Neural progenitor cell (in vitro differentiated cells): ENCODE measurements at regions not wholly inside any gene's neighbourhood (a gene's known extent, or its start where the extent isn't known, plus 50 kb on each side); places are given as distances from the start of the nearest gene placed in this dataset.

ENCODE experiments used
- DNase-seq: peaks from one replicate; pipeline ENCODE4 v3.0.0-alpha.2; 2016; ENCODE audit warnings: low spot score
- H2AFZ ChIP-seq: fragments of 200-600 bp; sonication (generic); replicated peaks from 2 replicates; pipeline ENCODE4 v1.6.1; 2016; ENCODE audit warnings: antibody characterized with exemption
- H3F3A ChIP-seq: fragments of 200-600 bp; sonication (generic); 2 replicates; pipeline ENCODE4 v1.6.1; 2016; ENCODE audit warnings: antibody characterized with exemption, low read depth
- H3K27ac ChIP-seq: fragments of 200-600 bp; sonication (generic); 2 replicates; pipeline ENCODE4 v1.5.1; 2016; ENCODE audit warnings: mild to moderate bottlenecking
- H3K27me3 ChIP-seq: fragments of 200-600 bp; sonication (generic); 2 replicates; pipeline ENCODE4 v1.6.1; 2016; ENCODE audit warnings: mild to moderate bottlenecking, moderate library complexity
- H3K36me3 ChIP-seq: fragments of 200-600 bp; sonication (generic); 2 replicates; pipeline ENCODE4 v1.5.1; 2016
- H3K4me1 ChIP-seq: fragments of 200-600 bp; sonication (generic); 2 replicates; pipeline ENCODE4 v1.6.1; 2016; ENCODE audit warnings: mixed run types
- H3K4me2 ChIP-seq: fragments of 200-600 bp; sonication (generic); 2 replicates; pipeline ENCODE4 v1.6.1; 2016
- H3K4me3 ChIP-seq: fragments of 200-600 bp; sonication (generic); 2 replicates; pipeline ENCODE4 v1.5.1; 2016
- H3K79me2 ChIP-seq: fragments of 200-600 bp; sonication (generic); 2 replicates; pipeline ENCODE4 v1.6.1; 2016; ENCODE audit warnings: low read depth
- H3K9ac ChIP-seq: fragments of 200-600 bp; sonication (generic); 2 replicates; pipeline ENCODE4 v1.6.1; 2016
- H3K9me3 ChIP-seq: fragments of 200-600 bp; sonication (generic); 2 replicates; pipeline ENCODE4 v1.5.1; 2016; ENCODE audit warnings: low read depth
- H4K20me1 ChIP-seq: fragments of 200-600 bp; sonication (generic); 2 replicates; pipeline ENCODE4 v1.6.1; 2016; ENCODE audit warnings: low read depth
- H3K27ac Mint-ChIP-seq: 3 replicates; pipeline ENCODE4 v1.8.0; 2021; ENCODE audit warnings: mixed read lengths
- H3K27me3 Mint-ChIP-seq: 2 replicates; pipeline ENCODE4 v1.8.0; 2022; ENCODE audit warnings: low read depth, mild to moderate bottlenecking, inconsistent platforms, moderate library complexity, mixed read lengths; ENCODE audit not compliant: insufficient read depth
- H3K36me3 Mint-ChIP-seq: 3 replicates; pipeline ENCODE4 v1.8.0; 2021; ENCODE audit warnings: mixed read lengths
- H3K4me1 Mint-ChIP-seq: 3 replicates; pipeline ENCODE4 v1.8.0; 2021; ENCODE audit warnings: mixed read lengths
- H3K4me3 Mint-ChIP-seq: 3 replicates; pipeline ENCODE4 v1.8.0; 2021; ENCODE audit warnings: mild to moderate bottlenecking, moderate library complexity, mixed read lengths
- H3K9me3 Mint-ChIP-seq: 3 replicates; pipeline ENCODE4 v1.8.0; 2020; ENCODE audit warnings: mixed read lengths
- CTCF ChIP-seq: fragments of 200-600 bp; sonication (generic); IDR thresholded peaks from 2 replicates; pipeline ENCODE4 v1.5.1; 2017; ENCODE audit warnings: antibody characterized with exemption, mild to moderate bottlenecking
- EZH2 ChIP-seq: fragments of 200-600 bp; sonication (generic); IDR thresholded peaks from 2 replicates; pipeline ENCODE4 v1.6.1; 2017; ENCODE audit warnings: antibody characterized with exemption, mild to moderate bottlenecking, moderate library complexity
- EZH2phosphoT487 ChIP-seq: fragments of 200-600 bp; sonication (generic); IDR thresholded peaks from 2 replicates; pipeline ENCODE4 v1.6.1; 2017; ENCODE audit warnings: antibody characterized with exemption

- H3F3A ChIP-seq: no peaks in the 10 kb centered on the region
- no peaks in the 10 kb centered on the region for H3K79me2 ChIP-seq
- no peak for DNase-seq
- H3K27ac Mint-ChIP-seq: no peak overlapping the region
- no peaks in the 10 kb centered on the region for H3K9me3 ChIP-seq
- no peak overlapping the region for H3K27ac ChIP-seq
- TF ChIP-seq CTCF (no peak), EZH2phosphoT487 (no peak), EZH2 (no peak)
- H4K20me1 ChIP-seq: no peaks in the 10 kb centered on the region
- H3K4me3 Mint-ChIP-seq: no peak overlapping the region
- H3K4me3 ChIP-seq: no peak overlapping the region
- H3K27me3 ChIP-seq: no peaks in the 10 kb centered on the region
- H3K36me3 Mint-ChIP-seq: no peaks in the 10 kb centered on the region
- peaks cover 5% of the 10 kb centered on the region for H3K4me1 Mint-ChIP-seq
- H3K9ac ChIP-seq: no peak overlapping the region
- H3K4me2 ChIP-seq: no peak overlapping the region
- H3K27me3 Mint-ChIP-seq: no peaks in the 10 kb centered on the region
- no peaks in the 10 kb centered on the region for H3K36me3 ChIP-seq
- no peak overlapping the region for H2AFZ ChIP-seq
- H3K4me1 ChIP-seq: no peaks in the 10 kb centered on the region
- no peaks in the 10 kb centered on the region for H3K9me3 Mint-ChIP-seq
These were observed 416.3 kb downstream of the AASDHPPT start for GRCh38 chr11:106493751-106494150.

GRCh38 chr11:106495046-106495445, 417.6 kb downstream of the AASDHPPT start:
- Histone ChIP-seq H3F3A (no peaks in the 10 kb centered on the region), H4K20me1 (no peaks in the 10 kb centered on the region), H3K27ac (no peak overlapping the region), H3K79me2 (no peaks in the 10 kb centered on the region), H3K27me3 (no peaks in the 10 kb centered on the region), H2AFZ (no peak overlapping the region), H3K4me1 (no peaks in the 10 kb centered on the region), H3K36me3 (no peaks in the 10 kb centered on the region), H3K4me2 (no peak overlapping the region), H3K9me3 (no peaks in the 10 kb centered on the region), H3K4me3 (no peak overlapping the region), H3K9ac (no peak overlapping the region)
- DNase-seq: no peak
- Mint-ChIP-seq H3K36me3 (no peaks in the 10 kb centered on the region), H3K4me3 (no peak overlapping the region), H3K4me1 (peaks cover 5% of the 10 kb centered on the region), H3K27ac (no peak overlapping the region), H3K27me3 (no peaks in the 10 kb centered on the region), H3K9me3 (no peaks in the 10 kb centered on the region)
- TF ChIP-seq EZH2phosphoT487 (no peak), EZH2 (no peak), CTCF (no peak)

DNA sequence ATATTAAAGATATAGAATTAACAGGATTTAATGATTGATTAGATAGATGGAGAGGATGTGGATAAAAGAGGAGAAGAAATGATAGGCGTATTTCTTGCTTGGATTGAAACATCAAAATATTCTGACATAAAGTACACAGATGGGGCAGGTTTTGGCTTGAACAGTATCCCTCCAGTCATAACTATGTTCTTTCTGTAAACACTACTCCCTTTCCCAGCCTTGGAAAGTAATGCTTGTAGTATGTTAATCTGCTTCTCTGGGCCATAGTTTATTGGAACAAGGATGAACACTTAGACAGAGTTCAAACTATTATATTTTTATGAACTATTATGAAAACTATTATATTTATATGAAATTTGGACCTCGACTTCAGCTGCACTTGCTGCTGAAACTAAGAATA, 419.2 kb downstream of the AASDHPPT start:
- H4K20me1 ChIP-seq: no peaks in the 10 kb centered on the region
- Mint-ChIP-seq H3K9me3 (no peaks in the 10 kb centered on the region), H3K36me3 (no peaks in the 10 kb centered on the region), H3K27me3 (no peaks in the 10 kb centered on the region), H3K4me3 (no peak overlapping the region), H3K4me1 (peaks cover 5% of the 10 kb centered on the region), H3K27ac (no peak overlapping the region)
- H3F3A ChIP-seq: no peaks in the 10 kb centered on the region
- H3K4me1 ChIP-seq: no peaks in the 10 kb centered on the region
- H3K79me2 ChIP-seq: no peaks in the 10 kb centered on the region
- no peak overlapping the region for H2AFZ ChIP-seq
- no peak overlapping the region for H3K27ac ChIP-seq
- no peaks in the 10 kb centered on the region for H3K36me3 ChIP-seq
- no peak overlapping the region for H3K4me3 ChIP-seq
- TF ChIP-seq EZH2: no peak
- TF ChIP-seq CTCF: no peak
- no peak for TF ChIP-seq EZH2phosphoT487
- H3K27me3 ChIP-seq: no peaks in the 10 kb centered on the region
- no peaks in the 10 kb centered on the region for H3K9me3 ChIP-seq
- H3K9ac ChIP-seq: no peak overlapping the region
- no peak overlapping the region for H3K4me2 ChIP-seq
- DNase-seq: no peak

- no peaks in the 10 kb centered on the region for H3K9me3 Mint-ChIP-seq
- Histone ChIP-seq H3K4me1 (no peaks in the 10 kb centered on the region), H4K20me1 (no peaks in the 10 kb centered on the region), H3K27ac (no peak overlapping the region), H3K9ac (no peak overlapping the region), H3K9me3 (no peaks in the 10 kb centered on the region), H3F3A (no peaks in the 10 kb centered on the region), H3K4me2 (no peak overlapping the region), H3K36me3 (no peaks in the 10 kb centered on the region), H2AFZ (peak overlapping the region; percentile 26), H3K27me3 (no peaks in the 10 kb centered on the region), H3K4me3 (no peak overlapping the region), H3K79me2 (no peaks in the 10 kb centered on the region)
- no peaks in the 10 kb centered on the region for H3K36me3 Mint-ChIP-seq
- no peak overlapping the region for H3K27ac Mint-ChIP-seq
- no peak for TF ChIP-seq CTCF
- no peak for TF ChIP-seq EZH2phosphoT487
- TF ChIP-seq EZH2: no peak
- no peaks in the 10 kb centered on the region for H3K27me3 Mint-ChIP-seq
- H3K4me1 Mint-ChIP-seq: peaks cover 5% of the 10 kb centered on the region
- DNase-seq: peak; percentile 3
- no peak overlapping the region for H3K4me3 Mint-ChIP-seq
These were observed 419.9 kb downstream of the AASDHPPT start for GRCh38 chr11:106497321-106497720.
